ENCODE measurements at regions not wholly inside any gene's neighbourhood (a gene's known extent, or its start where the extent isn't known, plus 50 kb on each side); places are given as distances from the start of the nearest gene placed in this dataset.

DNA sequence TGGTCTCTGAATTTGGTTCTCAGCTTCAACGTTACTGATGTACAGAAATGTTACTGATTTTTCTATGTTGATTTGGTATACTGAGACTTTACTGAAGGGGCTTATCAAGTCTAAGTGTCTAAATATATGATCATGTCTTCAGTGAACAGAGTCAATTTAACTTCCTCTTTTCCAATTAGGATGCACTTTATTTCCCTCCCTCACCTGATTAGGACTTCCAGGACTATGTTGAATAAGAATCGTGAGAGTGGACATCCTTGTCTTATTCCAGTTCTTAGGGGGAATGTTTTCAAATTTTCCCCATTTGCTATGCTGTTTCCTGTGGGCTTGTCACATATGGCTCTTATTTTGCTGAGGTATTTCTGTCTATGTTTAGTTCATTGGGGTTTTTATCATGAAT is 349.5 kb downstream of the PRR16 start:
- H3K9ac ChIP-seq (ENCODE audit: insufficient read depth in 1 of 2, low read depth in 2 of 2, low read length in 2 of 2) = no peak overlapping the region
- 5% methylated on average over 2 of the region's 2 CpGs for WGBS (ENCODE audit: insufficient coverage, low coverage, missing lambda C conversion rate)
- TF ChIP-seq ZNF134 (CRISPR knock-in tag; conservative IDR thresholded peaks at IDR 0.05) = peak; percentile 80
- no peak for TF ChIP-seq ATF2 (CRISPR knock-in tag; IDR thresholded peaks at IDR 0.05)
- H3K9me3 ChIP-seq (replicated peaks; ENCODE audit: control insufficient read depth, insufficient read depth, low read depth, low read length) = no peaks in the 10 kb centered on the region
- no peak overlapping the region for H3K4me3 ChIP-seq
- FAIRE-seq (no peak), DNase-seq (ENCODE audit: extremely low read depth in 1 of 4, low spot score in 3 of 4) (no peak), ATAC-seq (no peak)
- H3K9me1 ChIP-seq (ENCODE audit: control insufficient read depth, insufficient read depth, low read length) = no peaks in the 10 kb centered on the region
- H3K79me2 ChIP-seq (ENCODE audit: control insufficient read depth, insufficient read depth, low read length) = no peaks in the 10 kb centered on the region
- H4K20me1 ChIP-seq (replicated peaks; ENCODE audit: control insufficient read depth, insufficient read depth, low read length) = no peaks in the 10 kb centered on the region
- H2AFZ ChIP-seq (ENCODE audit: low read depth, low read length) = no peak overlapping the region
- no peak overlapping the region for H3K27ac ChIP-seq (ENCODE audit: extremely low read depth, low read depth, low read length)
- ChIA-PET CTCF (ENCODE audit: low intra/inter-chr PET ratio) (no interaction called here), POLR2A (no interaction called here)
- intact Hi-C loops (cut with micrococcal nuclease) = no loop called here
- no TSS peak for BruUV-seq (replicated peaks)
- no peaks in the 10 kb centered on the region for H3K27me3 ChIP-seq (ENCODE audit: control insufficient read depth in 2 of 2, insufficient read depth in 2 of 2, low read length in 2 of 2)
- H3K4me2 ChIP-seq (ENCODE audit: insufficient read depth, low read length) = no peak overlapping the region
- H3K36me3 ChIP-seq (ENCODE audit: control insufficient read depth, insufficient read depth, low read length) = no peaks in the 10 kb centered on the region
- in situ Hi-C loops (cut with MboI) = no loop called here
- H3K4me1 ChIP-seq (replicated peaks in 1 of 2; ENCODE audit: control insufficient read depth in 2 of 2, insufficient read depth in 2 of 2, low read length in 2 of 2) = no peaks in the 10 kb centered on the region

GRCh38 chr5:120817044-120817985 is 353.2 kb downstream of the PRR16 start:
- no peaks in the 10 kb centered on the region for H3K9me1 ChIP-seq (ENCODE audit: control insufficient read depth, insufficient read depth, low read length)
- no peak overlapping the region for H3K4me2 ChIP-seq (ENCODE audit: insufficient read depth, low read length)
- POLR2A ChIA-PET = no interaction called here
- H4K20me1 ChIP-seq (replicated peaks; ENCODE audit: control insufficient read depth, insufficient read depth, low read length) = no peaks in the 10 kb centered on the region
- in situ Hi-C loops (cut with MboI) = no loop called here
- DNase-seq (ENCODE audit: extremely low read depth in 1 of 4, low spot score in 3 of 4) (no peak), FAIRE-seq (no peak), ATAC-seq (no peak)
- no peaks in the 10 kb centered on the region for H3K27me3 ChIP-seq (ENCODE audit: control insufficient read depth in 2 of 2, insufficient read depth in 2 of 2, low read length in 2 of 2)
- CTCF ChIA-PET (ENCODE audit: low intra/inter-chr PET ratio) = no interaction called here
- no TSS peak for BruUV-seq (replicated peaks)
- H2AFZ ChIP-seq (ENCODE audit: low read depth, low read length) = no peak overlapping the region
- H3K4me3 ChIP-seq = no peak overlapping the region
- 16% methylated on average over 11 of the region's 12 CpGs for WGBS (ENCODE audit: insufficient coverage, low coverage, missing lambda C conversion rate)
- no peak for TF ChIP-seq ADNP (tag; IDR thresholded peaks at IDR 0.05)
- TF ChIP-seq NEUROD1 (IDR thresholded peaks at IDR 0.05; ENCODE audit: borderline replicate concordance, low read depth, low read length, partially characterized antibody) = no peak
- no peak for TF ChIP-seq ZNF57 (CRISPR knock-in tag; IDR thresholded peaks at IDR 0.05)
- TF ChIP-seq RFX1 (IDR thresholded peaks at IDR 0.05) = no peak
- TF ChIP-seq FOXP4 (CRISPR knock-in tag; IDR thresholded peaks at IDR 0.05; ENCODE audit: borderline replicate concordance) = no peak
- TF ChIP-seq ZNF444 (CRISPR knock-in tag; IDR thresholded peaks at IDR 0.05) = no peak
- no peak overlapping the region for H3K9ac ChIP-seq (ENCODE audit: insufficient read depth in 1 of 2, low read depth in 2 of 2, low read length in 2 of 2)
- H3K27ac ChIP-seq (ENCODE audit: extremely low read depth, low read depth, low read length) = no peak overlapping the region
- H3K79me2 ChIP-seq (ENCODE audit: control insufficient read depth, insufficient read depth, low read length) = no peaks in the 10 kb centered on the region
- no peaks in the 10 kb centered on the region for H3K9me3 ChIP-seq (replicated peaks; ENCODE audit: control insufficient read depth, insufficient read depth, low read depth, low read length)
- H3K36me3 ChIP-seq (ENCODE audit: control insufficient read depth, insufficient read depth, low read length) = no peaks in the 10 kb centered on the region
- H3K4me1 ChIP-seq (replicated peaks in 1 of 2; ENCODE audit: control insufficient read depth in 2 of 2, insufficient read depth in 2 of 2, low read length in 2 of 2) = no peaks in the 10 kb centered on the region
- intact Hi-C loops (cut with micrococcal nuclease) = no loop called here

All from K562 (cell line).